GM04504 (cell line): ENCODE measurements at regions not wholly inside any gene's neighbourhood (a gene's known extent, or its start where the extent isn't known, plus 50 kb on each side); places are given as distances from the start of the nearest gene placed in this dataset.

Experiments
- DNase-seq: peaks from one replicate; pipeline ENCODE4 v3.0.0-alpha.2; 2012; ENCODE audit warnings: low read depth

DNA sequence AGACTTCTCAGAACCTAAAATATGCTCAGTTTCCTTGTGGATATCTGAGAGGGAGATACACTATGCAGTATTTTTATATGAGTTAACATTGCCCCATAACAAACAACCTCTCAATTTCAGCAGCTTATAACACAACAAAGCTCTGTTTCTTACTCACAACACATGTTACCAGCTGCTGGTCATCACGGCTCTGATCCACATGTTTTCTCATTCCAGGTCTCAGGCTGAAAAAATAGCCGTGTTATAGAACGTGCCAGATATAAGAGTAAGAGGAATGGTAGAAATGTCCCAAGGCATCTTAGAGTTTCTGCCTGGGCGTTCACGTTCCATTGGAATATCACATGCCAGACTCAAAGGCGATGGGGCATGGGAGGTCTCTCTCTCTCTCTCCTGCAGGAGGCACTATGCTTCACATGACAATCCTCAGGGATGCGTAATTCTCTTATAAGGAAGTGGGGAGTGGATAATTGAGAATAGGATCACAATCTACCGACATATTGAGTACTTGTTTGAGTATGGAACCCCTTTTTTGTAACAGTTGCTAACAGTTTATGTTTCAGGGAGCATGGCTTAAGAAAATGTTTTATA is 246.6 kb downstream of the NHLRC3 start:
- DNase-seq: no peak
